ENCODE measurements at regions not wholly inside any gene's neighbourhood (a gene's known extent, or its start where the extent isn't known, plus 50 kb on each side); places are given as distances from the start of the nearest gene placed in this dataset.

- TF ChIP-seq EZH2 (IDR thresholded peaks at IDR 0.05; ENCODE audit: low read length) (no peak), CTCF (optimal IDR thresholded peaks at IDR 0.05 in 1 of 3, IDR thresholded peaks at IDR 0.05 in 1 of 3, conservative IDR thresholded peaks at IDR 0.05 in 1 of 3; ENCODE audit: extremely low read depth in 1 of 3, insufficient read depth in 2 of 3, low read length in 3 of 3) (no peak)
Observed at GRCh38 chr1:239826211-239826610, 265.5 kb upstream of the FMN2 start.

All from keratinocyte (primary cell).